Esophagus mucosa (tissue), 1 donor: ENCODE measurements at regions not wholly inside any gene's neighbourhood (a gene's known extent, or its start where the extent isn't known, plus 50 kb on each side); places are given as distances from the start of the nearest gene placed in this dataset.

ENCODE experiments used
- ATAC-seq: fragments of 200-7000 bp; cut with Tn5 transposase; one replicate; pipeline ENCODE4 v1.9.1; 2020
- donor health status: DM: yes; HTN: yes; CAD: no.

DNA sequence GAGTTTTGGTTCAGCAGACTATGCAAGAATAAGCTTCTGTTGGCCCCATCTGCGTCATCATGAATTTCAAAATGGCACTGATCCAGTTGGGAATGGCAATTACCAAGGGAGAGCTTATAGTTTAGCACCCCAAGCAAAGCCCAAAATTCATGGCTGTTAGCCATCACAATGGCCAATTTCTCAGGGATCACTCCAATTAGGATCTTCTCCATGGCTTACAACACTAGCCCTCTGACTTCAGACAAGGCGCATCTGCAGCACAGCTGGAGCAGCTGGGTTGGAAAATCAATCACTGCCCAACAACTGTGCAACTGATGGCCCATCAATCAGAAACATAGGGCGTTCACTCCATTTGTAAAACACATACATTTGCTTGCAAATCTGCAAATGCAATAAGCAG, 273.6 kb downstream of the SRBD1 start:
- no peak for ATAC-seq

DNA sequence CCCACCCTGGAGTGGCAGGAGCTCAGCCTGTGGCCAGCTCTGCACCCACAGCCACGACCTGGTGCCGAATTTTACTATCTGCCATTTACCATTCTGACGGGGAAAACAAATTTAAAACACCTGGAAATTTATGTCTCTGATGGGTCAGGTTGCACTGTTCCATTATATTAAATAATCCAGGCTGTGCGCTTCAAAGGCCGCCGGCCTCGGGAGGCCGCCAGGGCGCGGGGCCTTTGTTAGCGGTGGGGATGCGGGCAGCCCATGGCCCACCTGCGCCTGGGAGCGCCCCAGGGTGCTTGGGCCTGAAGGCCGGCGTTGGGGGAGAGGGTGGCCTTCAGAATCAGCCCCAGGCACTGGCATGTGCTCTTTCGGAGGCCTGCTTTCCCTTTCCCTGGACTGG, 276.9 kb downstream of the SRBD1 start:
- no peak for ATAC-seq

DNA sequence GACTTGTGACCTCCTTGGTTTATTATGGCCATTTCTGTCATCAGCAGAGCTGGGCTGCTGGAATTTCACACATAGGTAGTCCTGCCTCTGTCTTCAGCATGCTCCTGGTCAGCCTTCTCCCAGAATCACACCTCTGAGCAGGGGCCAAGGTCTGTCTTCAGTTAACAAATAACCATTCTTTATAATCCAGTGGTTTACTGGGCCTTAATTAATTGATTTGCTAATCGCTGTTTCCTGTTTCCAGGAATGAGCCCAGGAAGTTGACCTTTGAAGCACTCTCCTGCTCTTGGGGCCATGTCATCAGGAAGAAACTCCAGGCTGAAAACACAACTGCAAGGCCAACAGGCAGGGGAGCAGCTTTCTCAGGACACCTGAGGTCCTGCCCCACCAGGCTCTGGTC, 278.5 kb downstream of the SRBD1 start:
- no peak for ATAC-seq

GRCh38 chr2:45332094-45332493, 279.0 kb downstream of the SRBD1 start:
- ATAC-seq, result no peak

DNA sequence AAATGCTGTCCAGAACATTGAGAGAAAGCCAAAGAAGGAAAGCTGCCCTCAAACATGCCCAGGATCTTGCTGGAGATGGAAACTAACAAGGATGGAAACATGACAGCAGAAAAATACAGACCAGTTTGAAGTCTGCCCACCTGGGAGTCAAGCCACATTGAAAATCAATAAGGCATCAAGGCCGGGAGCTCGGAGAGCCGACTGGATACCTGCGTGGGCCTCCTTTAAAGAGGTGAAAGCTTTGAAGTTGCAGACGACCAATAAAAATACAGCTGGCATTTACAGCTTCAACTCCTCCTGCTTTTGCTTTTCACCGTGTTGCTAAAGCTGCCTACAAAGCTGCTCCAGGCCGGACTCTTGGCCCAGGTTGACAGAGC, 279.7 kb downstream of the SRBD1 start:
- no peak for ATAC-seq

DNA sequence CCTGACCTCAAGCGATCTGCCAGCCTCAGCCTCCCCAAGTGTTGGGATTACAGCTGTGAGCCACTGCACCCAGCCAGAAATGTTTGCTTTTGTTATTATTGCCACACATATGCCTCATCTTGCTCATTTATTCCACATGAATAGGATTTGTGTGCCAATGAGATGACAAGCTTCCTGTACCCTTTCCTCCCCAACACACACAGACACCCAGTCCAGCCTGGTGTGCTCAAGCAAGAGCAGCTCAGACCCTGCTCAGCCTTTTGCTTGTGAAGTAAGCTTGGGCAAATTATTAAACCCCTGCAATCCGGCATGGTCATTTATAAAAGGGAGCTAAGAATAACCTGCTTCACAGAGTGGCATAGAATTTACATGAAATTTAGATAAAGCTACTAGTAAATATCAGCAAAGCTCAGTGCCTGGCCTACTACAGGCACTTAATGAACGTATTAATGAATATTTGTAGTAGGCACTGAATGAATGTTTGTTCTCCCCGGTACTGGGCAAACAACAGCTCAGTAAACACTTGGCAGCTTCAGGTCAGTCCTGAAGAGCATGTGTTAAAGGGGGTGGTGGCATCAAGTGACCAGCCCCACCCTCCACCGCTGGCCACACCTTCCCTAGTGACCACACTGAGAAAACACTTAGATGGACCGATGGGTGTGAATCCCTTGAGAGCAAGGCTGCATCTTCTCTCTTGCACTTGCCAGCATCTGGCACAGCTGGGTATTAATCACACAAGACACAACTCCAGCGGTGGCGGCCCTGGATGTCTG, 280.2 kb downstream of the SRBD1 start:
- no peak for ATAC-seq

DNA sequence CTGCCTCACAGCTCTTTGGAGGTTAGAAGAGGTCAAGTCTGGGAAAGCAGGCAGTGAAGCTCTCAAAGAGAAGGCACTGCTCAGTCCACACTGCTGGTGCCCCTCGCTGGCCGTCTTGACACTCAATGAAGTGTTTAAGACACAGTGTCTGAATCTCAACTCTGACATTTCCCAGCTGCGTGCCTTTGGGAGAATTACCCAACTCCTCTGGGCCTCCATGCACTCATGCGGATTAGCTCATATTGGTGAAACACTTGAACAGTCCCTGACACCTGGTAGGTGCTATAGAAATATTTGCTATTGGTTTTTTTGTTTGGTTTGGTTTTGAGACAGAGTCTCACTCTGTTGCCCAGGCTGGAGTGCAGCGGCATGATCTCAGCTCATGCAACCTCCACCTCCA, 281.0 kb downstream of the SRBD1 start:
- no peak for ATAC-seq

- peak; percentile 32 for ATAC-seq
Observed at GRCh38 chr2:45329045-45329677, 281.9 kb downstream of the SRBD1 start.

DNA sequence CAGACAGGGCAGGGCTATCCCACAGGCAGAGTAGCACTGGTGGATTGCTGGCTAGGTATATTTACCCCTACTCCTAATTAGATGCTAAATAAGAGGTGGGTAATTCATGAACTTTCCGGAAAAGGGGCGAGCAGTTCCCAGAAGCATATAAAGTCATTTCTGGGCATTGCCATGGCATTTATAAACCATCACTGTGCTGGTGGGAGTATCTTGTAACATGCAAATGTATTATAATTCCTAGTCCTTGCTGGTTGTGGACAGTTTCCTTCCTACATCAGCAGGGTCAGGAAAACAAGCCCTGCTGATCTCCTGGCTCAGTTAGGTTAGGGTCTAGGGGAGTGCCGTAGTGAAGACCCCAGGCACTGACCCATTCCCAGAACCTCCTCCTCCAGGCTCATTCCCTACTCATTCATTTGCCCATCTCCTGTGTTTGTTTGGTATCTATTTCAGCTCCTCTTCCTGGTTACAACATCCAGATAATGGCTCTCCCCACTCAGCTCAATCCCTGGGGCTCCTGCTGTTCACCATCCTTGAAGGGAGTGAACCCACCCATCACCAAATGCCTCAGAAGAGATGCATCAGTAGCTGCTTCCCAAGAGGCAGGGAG, 282.7 kb downstream of the SRBD1 start:
- no peak for ATAC-seq

- no peak for ATAC-seq
Observed at GRCh38 chr2:45323344-45323743, 287.7 kb downstream of the SRBD1 start.

GRCh38 chr2:45320956-45321355, 290.1 kb downstream of the SRBD1 start:
- no peak for ATAC-seq

DNA sequence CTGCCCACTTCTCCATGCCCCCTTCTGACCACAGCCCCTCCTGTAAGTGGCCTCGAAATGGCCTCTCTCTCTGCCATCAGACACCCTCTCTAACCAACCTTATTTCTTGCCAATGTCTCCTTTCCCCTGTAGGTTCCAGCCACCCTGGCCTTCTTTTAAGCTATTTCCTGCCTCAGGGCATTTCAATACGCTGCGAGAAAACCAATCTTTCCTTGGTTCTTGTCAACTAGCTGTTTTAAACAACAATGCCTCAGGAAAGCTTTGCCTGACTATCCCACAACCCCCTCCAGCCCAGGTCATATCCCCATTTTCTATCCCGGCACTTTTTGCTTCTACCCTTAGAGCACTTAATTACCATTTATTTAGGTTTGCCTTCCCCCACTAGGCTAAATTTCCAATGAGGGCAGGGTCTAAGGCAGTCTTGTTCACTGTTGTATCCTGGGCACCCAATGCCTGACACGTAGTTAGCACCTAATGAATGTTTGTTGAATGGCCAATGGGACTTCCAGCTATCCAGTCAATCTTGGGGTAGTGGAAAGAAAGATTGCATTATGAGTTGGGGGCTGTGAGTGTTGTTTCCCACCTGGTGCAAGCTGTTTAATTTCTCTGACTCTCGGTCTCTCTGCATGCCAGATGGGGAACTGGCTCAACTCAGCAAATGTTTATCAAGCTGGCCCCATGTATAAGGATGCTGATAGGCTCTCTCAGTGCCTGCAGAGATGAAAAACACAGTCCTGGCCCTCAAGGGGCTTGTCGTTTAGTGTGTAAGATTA, 291.2 kb downstream of the SRBD1 start:
- no peak for ATAC-seq

- no peak for ATAC-seq
Observed at GRCh38 chr2:45318686-45319085, 292.4 kb downstream of the SRBD1 start.

GRCh38 chr2:45316576-45317338, 294.3 kb downstream of the SRBD1 start:
- no peak for ATAC-seq

DNA sequence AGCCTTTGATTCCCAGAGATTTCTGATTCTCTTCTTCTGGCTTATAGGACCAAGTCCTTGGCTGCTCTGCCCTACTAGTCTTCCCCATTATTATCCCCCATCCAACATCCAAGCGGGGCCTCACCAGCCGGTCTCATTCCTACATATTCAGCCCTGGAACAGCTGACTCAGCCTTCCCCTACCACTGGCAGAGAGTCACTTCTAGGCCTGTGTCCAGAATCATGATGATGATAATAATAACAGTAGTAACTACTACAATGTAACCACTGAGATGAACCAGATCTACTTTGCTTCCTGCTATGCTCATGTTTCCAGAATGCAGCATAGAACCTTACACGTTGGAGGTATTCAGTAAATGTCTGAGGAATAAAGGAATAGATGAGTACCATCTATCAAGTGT, 295.2 kb downstream of the SRBD1 start:
- no peak for ATAC-seq

- ATAC-seq, result no peak
Observed at GRCh38 chr2:45312275-45312674, 298.8 kb downstream of the SRBD1 start.

DNA sequence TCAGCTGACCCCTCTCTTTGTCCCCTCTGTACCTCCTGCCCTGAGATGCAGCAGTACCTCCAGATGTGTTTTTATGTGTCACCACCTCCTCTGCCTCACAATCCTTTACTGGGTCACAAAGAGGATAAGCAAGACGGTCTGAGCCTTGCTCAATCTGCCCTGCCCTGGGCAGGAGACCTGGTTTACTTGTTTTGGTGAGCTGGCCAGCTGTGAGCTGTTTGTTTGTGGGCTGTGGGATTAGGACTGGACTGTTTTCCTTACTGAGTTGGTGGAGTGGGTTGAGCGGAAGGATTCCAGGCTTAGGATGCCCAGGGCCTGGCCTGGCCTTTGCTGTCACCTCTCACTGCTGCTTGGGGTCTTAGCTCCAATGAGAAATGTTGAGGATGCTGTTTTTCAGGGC, 299.5 kb downstream of the SRBD1 start:
- no peak for ATAC-seq

GRCh38 chr2:45307147-45307546, 297.9 kb upstream of the SIX2 start:
- no peak for ATAC-seq

DNA sequence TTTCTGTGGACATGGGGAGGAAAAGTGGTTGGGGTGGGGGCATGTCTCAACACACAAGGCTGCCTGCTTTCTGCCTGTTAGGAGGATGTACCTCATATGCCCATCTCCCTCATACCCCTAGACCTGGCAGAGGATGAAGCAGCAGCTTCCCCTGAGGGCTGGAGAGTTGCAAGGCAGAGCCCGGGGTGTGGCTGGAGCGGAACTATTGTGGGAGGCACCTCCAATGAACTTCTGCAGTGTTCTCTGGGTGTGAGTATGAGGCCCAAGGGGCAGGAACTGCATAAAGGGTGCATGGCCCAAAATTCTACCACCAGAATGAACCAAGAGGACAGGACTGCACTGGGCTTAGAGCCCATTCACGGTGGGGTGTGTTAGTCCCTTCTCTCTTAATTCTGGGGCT, 296.3 kb upstream of the SIX2 start:
- ATAC-seq, result no peak

GRCh38 chr2:45303417-45304202, 294.4 kb upstream of the SIX2 start:
- ATAC-seq, result no peak
